ENCODE measurements at regions not wholly inside any gene's neighbourhood (a gene's known extent, or its start where the extent isn't known, plus 50 kb on each side); places are given as distances from the start of the nearest gene placed in this dataset.

GRCh38 chr6:155970876-155971708 lies 515.5 kb upstream of the NOX3 start:
- no peaks in the 10 kb centered on the region for H3K9me3 ChIP-seq (ENCODE audit: control insufficient read depth, low read depth, low read length)
- H3K4me1 ChIP-seq (ENCODE audit: control insufficient read depth, extremely low read depth, insufficient read depth, low read length), result no peaks in the 10 kb centered on the region
- no peaks in the 10 kb centered on the region for H4K20me1 ChIP-seq (ENCODE audit: control insufficient read depth, extremely low read depth, insufficient read depth, low read length)
- no peaks in the 10 kb centered on the region for H3K27me3 ChIP-seq (ENCODE audit: control insufficient read depth, extremely low read depth, insufficient read depth, low read length)
- H3K36me3 ChIP-seq (ENCODE audit: control insufficient read depth in 2 of 2, extremely low read depth in 1 of 2, insufficient read depth in 2 of 2, low read length in 2 of 2), result no peaks in the 10 kb centered on the region
- H2AFZ ChIP-seq (ENCODE audit: control insufficient read depth, low read length), result no peak overlapping the region
- no peak overlapping the region for H3K27ac ChIP-seq (ENCODE audit: control insufficient read depth, insufficient read depth, low read length)
- H3K79me2 ChIP-seq (ENCODE audit: control insufficient read depth, insufficient read depth, low read length), result no peaks in the 10 kb centered on the region
- DNase-seq (ENCODE audit: low read depth, low spot score), result no peak
- dilution Hi-C loops (cut with MboI; ENCODE audit: extremely low pct_ligation_motif_present, low sequenced_read_pairs), result no loop called here
- no peak for FAIRE-seq
- H3K9ac ChIP-seq (ENCODE audit: control insufficient read depth, extremely low read depth, insufficient read depth, low read length), result no peak overlapping the region
- H3K4me3 ChIP-seq (ENCODE audit: control insufficient read depth in 2 of 3, extremely low read depth in 1 of 3, insufficient read depth in 2 of 3, low read depth in 1 of 3, low read length in 3 of 3), result no peak overlapping the region
- H3K4me2 ChIP-seq (ENCODE audit: control insufficient read depth, extremely low read depth, insufficient read depth, low read depth, low read length), result no peak overlapping the region
- TF ChIP-seq, protein P1, sequence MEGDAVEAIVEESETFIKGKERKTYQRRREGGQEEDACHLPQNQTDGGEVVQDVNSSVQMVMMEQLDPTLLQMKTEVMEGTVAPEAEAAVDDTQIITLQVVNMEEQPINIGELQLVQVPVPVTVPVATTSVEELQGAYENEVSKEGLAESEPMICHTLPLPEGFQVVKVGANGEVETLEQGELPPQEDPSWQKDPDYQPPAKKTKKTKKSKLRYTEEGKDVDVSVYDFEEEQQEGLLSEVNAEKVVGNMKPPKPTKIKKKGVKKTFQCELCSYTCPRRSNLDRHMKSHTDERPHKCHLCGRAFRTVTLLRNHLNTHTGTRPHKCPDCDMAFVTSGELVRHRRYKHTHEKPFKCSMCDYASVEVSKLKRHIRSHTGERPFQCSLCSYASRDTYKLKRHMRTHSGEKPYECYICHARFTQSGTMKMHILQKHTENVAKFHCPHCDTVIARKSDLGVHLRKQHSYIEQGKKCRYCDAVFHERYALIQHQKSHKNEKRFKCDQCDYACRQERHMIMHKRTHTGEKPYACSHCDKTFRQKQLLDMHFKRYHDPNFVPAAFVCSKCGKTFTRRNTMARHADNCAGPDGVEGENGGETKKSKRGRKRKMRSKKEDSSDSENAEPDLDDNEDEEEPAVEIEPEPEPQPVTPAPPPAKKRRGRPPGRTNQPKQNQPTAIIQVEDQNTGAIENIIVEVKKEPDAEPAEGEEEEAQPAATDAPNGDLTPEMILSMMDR (optimal IDR thresholded peaks at IDR 0.05 in 1 of 3, IDR thresholded peaks at IDR 0.05 in 1 of 3, conservative IDR thresholded peaks at IDR 0.05 in 1 of 3; ENCODE audit: extremely low read depth in 1 of 3, insufficient read depth in 2 of 3, low read length in 3 of 3), result no peak
- H3K9me1 ChIP-seq (ENCODE audit: control insufficient read depth, extremely low read depth, insufficient read depth, low read length), result no peaks in the 10 kb centered on the region

- no peak for DNase-seq (ENCODE audit: low read depth, low spot score)
- H3K79me2 ChIP-seq (ENCODE audit: control insufficient read depth, insufficient read depth, low read length), result no peaks in the 10 kb centered on the region
- no peak for TF ChIP-seq EZH2 (IDR thresholded peaks at IDR 0.05; ENCODE audit: low read length)
- TF ChIP-seq, protein P1 (optimal IDR thresholded peaks at IDR 0.05 in 1 of 3, IDR thresholded peaks at IDR 0.05 in 1 of 3, conservative IDR thresholded peaks at IDR 0.05 in 1 of 3; ENCODE audit: extremely low read depth in 1 of 3, insufficient read depth in 2 of 3, low read length in 3 of 3), result no peak
- no peak overlapping the region for H3K4me3 ChIP-seq (ENCODE audit: control insufficient read depth in 2 of 3, extremely low read depth in 1 of 3, insufficient read depth in 2 of 3, low read depth in 1 of 3, low read length in 3 of 3)
- no peaks in the 10 kb centered on the region for H4K20me1 ChIP-seq (ENCODE audit: control insufficient read depth, extremely low read depth, insufficient read depth, low read length)
- H3K9ac ChIP-seq (ENCODE audit: control insufficient read depth, extremely low read depth, insufficient read depth, low read length), result no peak overlapping the region
- H2AFZ ChIP-seq (ENCODE audit: control insufficient read depth, low read length), result no peak overlapping the region
- no peak overlapping the region for H3K27ac ChIP-seq (ENCODE audit: control insufficient read depth, insufficient read depth, low read length)
- no peaks in the 10 kb centered on the region for H3K9me1 ChIP-seq (ENCODE audit: control insufficient read depth, extremely low read depth, insufficient read depth, low read length)
- dilution Hi-C loops (cut with MboI; ENCODE audit: extremely low pct_ligation_motif_present, low sequenced_read_pairs), result no loop called here
- no peak overlapping the region for H3K4me2 ChIP-seq (ENCODE audit: control insufficient read depth, extremely low read depth, insufficient read depth, low read depth, low read length)
- no peaks in the 10 kb centered on the region for H3K27me3 ChIP-seq (ENCODE audit: control insufficient read depth, extremely low read depth, insufficient read depth, low read length)
- no peaks in the 10 kb centered on the region for H3K4me1 ChIP-seq (ENCODE audit: control insufficient read depth, extremely low read depth, insufficient read depth, low read length)
- H3K9me3 ChIP-seq (ENCODE audit: control insufficient read depth, low read depth, low read length), result no peaks in the 10 kb centered on the region
- FAIRE-seq, result no peak
- no peaks in the 10 kb centered on the region for H3K36me3 ChIP-seq (ENCODE audit: control insufficient read depth in 2 of 2, extremely low read depth in 1 of 2, insufficient read depth in 2 of 2, low read length in 2 of 2)
Measured at GRCh38 chr6:155970472-155970871, 514.8 kb upstream of the NOX3 start.

Data from keratinocyte (primary cell).